ENCODE measurements at regions not wholly inside any gene's neighbourhood (a gene's known extent, or its start where the extent isn't known, plus 50 kb on each side); places are given as distances from the start of the nearest gene placed in this dataset.

DNA sequence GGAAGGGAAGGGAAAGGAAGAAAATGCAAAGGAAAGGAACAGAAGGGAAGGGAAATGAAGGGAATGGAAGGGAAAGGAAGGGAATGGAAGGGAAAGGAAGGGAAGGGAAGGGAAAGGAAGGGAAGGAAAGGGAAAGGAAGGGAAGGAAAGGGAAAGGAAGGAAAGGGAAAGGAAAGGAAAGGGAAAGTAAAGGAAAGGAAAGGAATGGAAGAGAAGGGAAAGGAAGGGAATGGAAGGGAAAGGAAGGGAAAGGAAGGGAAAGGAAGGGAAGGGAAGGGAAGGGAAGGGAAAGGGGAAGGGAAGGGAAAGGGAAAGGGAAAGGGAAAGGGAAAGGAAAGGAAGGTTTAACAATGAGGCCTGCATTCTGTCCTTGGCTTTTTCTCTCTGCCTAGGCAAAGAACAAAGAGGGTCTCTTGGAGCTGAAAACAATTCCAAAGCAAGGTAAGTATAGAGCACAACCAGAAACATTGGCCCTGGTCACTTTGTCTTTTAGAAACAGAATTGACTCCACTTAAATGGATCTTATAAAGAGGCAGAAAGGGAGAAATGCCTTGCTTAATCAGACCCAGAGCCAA lies 525.9 kb upstream of the TMPO start:
- no peak for DNase-seq

DNA sequence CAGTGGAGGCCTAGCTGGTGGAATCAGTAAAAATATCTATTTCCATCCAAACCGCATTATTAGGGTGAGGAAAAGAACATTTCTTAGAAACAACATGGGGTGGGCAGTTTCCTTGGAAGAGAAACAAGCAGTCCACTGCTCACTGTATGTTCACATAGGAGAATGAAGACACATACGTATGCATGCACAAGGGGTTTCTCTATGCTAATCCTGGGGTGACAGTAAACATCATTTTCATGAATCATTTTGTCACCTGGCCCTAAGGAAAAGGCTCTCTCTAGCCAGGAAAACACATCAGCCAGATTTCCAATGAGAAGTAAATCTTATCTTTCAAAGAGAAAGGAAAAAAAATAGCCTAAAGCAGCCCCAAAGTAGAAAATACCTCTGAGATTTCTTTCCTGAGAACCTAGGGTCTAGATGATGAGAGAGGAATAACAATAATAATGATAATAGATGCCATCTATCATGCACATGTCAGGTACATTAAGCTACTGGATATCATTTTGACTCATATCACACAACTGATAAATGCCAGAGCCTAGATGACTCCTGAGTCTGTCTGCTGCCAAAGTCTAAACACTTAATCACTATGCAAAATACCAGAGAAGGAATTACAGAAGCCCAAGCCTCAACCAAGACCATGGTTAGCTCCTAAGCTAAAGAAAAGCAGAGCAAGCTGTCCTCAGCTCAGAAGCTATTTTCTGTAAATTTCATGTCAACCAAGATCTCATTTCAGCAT lies 520.5 kb upstream of the TMPO start:
- no peak for DNase-seq

DNA sequence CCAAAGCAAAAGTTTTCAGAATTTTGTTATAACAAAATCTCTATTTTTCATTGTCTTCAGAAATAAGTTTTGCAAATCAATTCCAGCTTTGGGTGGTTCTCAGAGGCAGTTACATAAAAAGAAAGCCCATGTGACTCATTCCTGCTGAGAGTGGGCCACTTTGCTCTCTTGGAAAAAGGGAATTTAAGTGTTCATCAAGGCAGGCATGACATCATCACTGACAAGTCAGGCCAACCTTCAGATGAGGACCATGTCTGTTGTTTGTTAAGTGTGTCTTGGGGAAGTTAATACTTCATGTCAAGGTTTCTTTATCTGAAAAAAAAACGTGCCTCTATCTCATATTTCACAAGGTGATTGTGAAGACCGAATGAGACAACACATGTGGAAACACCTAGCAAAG lies 519.8 kb upstream of the TMPO start:
- no peak for DNase-seq

DNA sequence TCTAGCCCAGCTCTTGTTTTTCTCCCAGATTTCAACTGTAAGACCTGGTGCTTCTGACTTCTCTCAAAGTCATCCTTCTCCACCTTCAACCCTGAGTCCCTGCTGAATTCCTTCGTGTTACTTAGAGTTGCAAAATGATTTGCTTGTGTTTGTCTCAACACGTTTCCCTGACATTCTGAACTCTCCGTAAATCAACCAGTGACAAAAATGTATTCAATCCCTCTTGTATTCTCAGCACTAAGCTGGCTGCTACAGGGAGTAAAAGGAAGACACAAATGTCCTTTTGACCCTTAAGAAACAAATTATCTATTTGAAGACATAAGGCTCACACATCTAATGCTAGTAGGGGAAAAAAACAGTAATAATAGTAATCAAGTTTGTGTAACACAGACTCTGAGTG lies 514.0 kb upstream of the TMPO start:
- no peak for DNase-seq

DNA sequence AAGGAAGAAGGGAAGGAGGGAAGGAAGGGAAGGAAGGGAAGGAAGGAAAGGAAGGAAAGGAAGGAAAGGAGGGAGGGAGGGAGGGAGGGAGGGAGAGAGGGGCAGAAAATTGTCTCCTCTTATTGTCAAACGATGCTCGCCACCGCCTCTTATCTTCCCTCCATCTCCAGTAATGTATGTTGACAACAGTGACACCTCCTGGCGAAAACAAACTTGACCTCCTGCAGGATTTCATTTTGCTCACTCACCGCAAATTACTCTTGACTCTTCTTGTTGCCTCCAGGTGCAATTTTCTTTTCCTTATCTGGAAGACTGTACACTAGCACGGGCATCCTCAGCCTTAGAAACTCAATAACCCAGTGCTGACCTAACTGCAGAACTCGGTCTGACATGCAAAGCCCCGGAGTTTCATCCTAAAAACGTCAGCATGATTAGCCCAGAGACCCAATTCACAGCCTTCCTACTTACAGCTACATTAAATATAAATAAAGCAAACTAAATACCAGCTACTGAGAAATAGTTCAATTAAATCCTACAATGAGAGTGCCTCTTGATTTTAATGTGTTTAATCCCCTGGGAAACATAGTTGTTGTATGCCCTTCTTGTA lies 512.4 kb upstream of the TMPO start:
- peak; percentile 38 for DNase-seq

DNA sequence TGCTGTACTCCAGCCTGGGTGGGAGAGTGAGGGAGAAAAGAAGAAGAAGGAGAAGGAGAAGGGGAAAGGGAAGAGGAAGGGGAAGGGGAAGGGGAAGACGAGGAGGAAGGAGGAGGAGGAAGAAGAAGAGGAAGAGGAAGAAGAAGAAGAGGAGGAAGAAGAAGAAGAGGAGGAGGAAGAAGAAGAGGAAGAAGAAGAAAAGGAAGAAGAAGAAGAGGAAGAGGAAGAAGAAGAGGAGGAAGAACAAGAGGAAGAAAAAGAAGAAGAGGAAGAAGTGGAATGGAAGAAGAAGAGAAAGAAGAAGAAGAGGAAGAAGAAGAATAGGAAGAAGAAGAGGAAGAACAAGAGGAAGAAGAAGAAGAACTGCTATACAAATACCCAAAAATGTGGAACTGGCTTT lies 507.4 kb upstream of the TMPO start:
- no peak for DNase-seq

DNA sequence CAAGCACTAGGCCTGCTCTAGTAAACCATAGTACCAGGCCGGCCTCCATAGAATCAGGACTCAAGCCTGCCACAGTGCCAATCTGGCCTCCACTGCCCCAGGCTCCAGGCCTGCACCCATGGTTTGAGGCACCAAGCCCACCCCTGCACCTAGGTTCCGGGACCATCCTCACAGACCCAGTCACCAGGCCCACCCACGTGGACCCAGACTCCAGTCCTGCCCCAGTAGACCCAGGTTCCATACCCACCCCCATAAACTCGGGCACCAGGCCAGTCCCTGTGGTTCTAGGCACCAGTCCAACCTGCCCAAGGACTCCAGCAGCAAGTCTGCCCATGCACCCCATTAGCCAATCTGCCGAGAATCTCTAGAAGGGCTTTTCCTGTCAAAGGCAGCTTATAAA lies 501.8 kb upstream of the TMPO start:
- DNase-seq: no peak

DNA sequence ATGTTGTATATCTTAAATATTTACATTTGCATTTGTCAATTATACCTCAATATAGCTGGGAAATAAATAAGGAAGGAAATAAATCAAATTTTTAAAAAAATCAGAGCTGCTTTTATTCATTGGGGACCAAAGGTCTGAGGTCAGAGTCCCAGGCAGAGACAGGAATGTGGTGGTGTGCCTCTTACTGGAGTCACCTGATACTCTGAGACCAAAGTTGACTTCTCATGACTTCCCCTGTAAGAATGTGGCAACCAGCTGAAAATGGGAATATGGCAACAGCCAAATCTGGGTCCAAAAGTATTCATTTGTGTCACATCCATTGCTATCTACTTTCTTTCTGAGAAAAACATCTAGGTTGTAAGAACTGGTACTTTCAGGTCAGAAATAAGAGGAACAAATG lies 496.6 kb upstream of the TMPO start:
- no peak for DNase-seq

DNA sequence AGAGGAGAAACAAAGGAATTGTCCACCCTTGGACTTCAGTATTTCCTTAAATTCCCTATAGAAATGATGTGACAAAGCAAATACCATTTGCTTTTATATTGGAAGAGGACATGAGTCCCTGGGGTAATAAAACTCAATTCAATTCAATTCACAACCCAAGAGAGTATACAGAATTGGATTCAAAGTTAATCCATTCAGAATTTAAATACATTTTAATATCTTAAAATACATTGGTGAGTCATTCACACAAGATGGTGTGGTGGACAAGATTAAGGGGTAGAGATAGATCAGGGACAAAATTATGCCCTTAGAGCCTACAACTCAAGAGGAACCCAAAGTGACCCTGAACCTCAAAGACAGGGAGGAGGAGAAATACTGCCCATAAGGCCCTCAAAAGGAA lies 495.0 kb upstream of the TMPO start:
- no peak for DNase-seq

DNA sequence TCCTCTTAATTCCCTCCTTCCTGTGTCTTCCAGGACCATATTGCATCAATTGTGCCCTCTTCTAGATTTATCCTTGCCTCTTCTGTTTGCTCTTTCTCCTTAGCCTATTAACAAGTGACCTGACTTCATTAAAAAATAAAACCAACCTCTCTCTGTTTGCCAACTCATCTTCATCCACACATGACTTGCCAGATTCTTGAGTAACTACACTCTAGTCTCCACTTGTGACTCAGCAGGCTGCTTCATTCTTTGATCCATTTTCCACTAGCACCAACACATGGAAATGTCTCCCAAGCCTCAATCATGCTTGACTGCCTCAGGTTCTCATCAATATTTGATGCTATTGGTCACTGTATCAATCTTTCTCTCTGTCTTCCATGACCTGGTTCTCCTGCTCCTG lies 492.4 kb upstream of the TMPO start:
- DNase-seq: peak; percentile 2

DNA sequence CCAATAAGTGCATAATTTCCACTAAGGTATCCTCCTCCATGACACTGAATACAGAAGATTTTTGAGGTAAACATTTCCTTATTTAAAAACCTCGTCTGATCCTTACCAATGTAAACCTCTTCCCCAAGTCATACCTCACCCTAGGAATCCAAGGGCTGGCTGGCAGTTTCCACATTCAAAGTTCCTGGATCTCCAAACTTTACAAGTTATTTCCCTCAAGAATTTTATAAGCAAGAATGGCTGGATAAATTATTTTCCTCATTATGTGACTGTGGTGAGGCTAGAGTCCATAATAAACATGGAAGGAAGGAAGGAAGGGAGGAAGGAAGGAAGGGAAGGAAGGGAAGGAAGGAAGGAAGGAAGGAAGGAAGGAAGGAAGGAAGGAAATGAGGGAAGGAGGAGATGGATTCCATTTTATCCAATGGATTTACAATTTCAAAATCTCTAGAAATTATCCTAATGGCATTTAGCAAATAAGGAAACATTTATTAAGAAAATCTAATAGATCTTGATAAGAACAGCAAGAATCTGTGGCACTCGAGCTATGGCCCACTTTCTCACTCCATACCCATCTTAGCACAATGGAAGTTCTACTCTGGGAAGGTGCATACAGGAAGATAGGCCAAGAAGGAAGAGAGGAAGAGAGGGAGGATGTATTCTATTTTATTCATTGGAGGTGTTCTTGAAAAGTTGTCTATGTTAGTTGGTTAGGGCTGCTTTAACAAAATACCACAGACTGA lies 477.8 kb upstream of the TMPO start:
- DNase-seq: no peak

DNA sequence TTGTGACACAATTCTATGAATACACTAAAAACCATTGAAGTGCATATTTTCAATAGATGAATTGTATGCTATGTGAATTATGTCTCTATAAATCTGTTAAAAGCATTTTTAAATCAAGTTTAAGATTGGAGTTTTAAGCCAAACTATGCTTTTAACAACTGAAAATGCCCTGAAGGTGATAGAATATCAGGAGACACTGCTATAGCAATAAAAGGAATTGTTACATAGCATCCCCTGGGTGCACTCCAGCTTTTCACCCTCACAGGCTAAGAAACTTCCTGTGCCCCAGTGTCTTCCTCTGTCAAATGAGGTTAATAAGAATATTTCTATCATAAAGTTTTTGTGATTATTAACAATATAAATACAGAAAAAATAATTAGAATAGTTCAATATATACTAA lies 472.7 kb upstream of the TMPO start:
- DNase-seq: no peak

DNA sequence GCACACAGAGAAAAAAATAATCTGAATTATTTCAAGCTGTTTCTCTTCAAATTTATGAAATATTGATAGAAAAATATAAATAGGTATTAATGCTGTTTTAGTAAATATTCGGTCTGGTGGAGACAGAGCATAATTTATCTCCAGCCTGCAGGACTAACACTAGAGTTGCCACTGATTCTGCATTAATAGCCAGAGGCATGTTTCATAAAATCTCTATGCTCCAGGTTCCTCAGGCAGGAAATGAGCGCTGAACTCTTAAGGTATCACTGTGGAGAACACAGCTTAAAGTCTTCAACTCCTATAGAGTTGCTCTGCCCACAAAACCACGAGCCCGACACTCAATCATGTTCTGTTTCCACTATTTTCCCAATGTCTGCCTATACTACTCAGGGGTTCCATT lies 470.0 kb upstream of the TMPO start:
- no peak for DNase-seq

DNA sequence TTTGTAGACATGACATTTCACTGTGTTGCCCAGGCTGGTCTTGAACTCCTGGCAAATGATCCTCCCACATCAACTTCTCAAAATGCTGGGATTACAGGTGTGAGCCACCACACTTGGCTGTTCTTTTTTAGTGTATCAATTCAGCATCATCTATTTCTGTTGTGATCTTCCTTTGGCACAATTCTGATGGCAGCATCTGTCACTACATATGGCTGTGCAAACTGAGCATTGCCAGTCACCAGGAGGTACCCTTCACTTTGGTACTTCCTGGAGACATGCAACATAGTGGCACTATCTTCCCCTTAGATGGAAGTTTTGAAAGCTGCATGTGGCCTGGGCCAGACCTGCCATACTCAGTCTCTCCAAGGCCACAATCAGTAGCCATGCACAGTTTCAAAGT lies 467.1 kb upstream of the TMPO start:
- no peak for DNase-seq

DNA sequence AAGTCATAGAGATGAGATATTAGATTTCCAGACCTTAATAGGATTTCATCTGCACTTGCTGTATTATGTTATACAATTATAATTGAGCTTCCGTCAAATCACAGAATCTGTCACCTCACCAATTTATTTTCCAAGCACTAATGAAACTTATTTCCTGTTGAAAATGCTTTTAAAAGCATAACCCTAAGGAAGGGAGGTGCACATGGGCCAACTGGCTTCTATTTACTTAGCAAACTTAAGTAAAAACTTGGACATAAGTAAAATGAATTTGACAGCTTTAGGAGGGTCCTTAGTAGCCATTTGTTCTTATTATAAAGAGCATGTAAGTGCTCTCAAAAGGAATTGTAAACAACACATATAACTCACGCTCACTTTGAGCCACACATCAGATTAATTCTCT lies 462.2 kb upstream of the TMPO start:
- DNase-seq: no peak

DNA sequence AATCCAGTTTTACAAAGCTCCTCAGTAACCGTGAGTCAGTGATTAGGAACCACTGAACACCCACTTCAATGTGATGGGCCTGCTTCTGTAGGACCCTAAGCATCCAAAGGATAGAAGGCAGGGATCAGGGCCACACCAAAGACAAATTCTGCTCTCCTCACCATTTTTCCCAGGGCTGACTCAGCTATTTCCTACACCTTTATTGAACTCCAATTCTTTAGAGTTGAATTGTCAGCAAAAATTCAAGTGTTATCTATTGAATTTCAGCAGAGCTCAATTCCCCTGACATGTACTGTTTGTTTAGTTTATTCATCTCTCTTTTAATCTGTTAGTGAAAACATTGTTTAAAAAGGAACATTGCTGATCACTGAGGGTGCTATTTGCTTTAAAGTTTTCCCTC lies 457.7 kb upstream of the TMPO start:
- no peak for DNase-seq

DNA sequence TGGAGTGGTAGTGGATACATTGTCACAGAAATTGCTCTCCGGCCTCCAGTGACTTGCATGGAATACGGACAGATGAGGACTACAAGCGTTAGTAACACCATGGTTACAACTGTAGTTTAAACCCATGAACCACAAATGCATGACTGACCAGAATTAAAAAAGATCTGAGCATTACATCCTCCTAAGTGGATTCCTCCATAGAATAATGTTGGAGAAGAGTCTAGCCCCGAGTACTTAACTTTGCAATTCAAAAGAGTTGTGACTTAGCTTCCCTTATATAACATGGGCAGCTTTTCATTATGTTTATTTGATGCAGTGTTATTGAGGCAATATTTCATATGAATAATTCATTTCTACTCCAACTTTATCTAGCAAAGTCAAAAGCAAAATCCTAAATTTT lies 457.2 kb upstream of the TMPO start:
- DNase-seq: no peak

DNA sequence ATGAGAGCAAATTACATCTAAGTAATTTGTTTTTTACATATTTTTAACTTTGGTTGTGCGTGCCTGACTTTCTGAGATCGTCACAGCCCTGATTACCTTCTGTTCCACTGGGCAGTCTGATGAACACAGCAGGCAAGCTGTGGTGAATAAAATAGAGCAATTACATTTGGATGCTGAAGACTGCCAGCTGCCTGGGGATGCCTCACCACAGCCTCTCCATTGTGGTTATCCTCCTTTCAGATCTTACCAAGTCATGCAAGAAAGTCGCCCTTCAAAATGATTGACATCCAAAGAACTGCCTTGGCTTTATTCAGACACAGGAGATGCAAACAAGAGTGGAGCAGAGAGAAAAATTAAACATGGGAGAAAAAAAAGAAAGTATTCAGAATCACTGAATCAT lies 456.6 kb upstream of the TMPO start:
- DNase-seq: no peak

DNA sequence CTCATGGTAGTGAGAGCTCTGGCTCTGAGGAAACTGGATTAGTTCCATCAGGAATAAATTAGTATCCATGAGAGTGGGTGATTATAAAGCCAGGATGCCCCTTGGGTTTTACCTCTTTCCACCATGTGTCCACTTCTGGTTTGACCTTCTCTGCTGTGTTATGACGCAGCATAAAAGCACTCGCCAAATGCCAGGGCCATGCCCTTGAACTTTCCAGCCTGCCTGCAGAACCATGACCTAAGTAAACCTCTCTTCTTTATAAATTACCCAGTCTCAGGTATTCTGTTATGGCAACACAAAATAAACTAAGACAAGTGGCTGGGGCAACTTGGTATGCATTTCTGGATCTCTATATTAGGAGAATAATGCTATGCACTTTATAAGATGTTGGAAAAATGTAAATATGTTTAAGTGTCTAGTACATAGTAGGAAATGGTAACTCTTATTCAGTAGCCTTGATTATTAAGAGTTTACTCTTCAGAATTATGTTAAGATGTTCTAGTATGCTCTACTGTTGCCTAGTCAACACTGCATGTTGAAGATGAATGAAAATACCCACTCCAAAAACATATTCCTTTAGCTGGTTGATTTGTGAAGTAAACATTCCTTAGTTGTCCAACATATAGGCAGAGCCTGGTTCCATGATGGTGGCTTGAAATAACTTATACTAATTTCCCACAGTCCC lies 455.6 kb upstream of the TMPO start:
- DNase-seq: no peak

DNA sequence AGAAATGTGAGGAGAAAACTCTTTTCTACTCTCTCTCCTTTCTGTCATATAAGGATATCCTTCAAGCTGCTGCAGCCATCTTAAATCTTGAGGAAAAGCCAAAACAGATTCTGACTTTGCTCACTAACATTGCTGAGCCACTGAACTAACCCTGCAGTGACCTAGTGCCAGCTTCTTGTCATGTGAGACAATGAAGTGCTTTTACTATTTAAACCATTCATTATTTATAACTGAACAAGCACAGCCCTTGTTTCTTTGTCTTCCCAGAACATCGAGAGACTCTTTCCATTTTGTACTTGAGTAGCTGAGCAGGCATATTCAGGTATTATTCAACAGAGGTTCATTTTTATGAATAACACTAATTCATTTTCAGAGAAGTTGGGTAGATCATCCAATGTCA lies 455.0 kb upstream of the TMPO start:
- no peak for DNase-seq

DNA sequence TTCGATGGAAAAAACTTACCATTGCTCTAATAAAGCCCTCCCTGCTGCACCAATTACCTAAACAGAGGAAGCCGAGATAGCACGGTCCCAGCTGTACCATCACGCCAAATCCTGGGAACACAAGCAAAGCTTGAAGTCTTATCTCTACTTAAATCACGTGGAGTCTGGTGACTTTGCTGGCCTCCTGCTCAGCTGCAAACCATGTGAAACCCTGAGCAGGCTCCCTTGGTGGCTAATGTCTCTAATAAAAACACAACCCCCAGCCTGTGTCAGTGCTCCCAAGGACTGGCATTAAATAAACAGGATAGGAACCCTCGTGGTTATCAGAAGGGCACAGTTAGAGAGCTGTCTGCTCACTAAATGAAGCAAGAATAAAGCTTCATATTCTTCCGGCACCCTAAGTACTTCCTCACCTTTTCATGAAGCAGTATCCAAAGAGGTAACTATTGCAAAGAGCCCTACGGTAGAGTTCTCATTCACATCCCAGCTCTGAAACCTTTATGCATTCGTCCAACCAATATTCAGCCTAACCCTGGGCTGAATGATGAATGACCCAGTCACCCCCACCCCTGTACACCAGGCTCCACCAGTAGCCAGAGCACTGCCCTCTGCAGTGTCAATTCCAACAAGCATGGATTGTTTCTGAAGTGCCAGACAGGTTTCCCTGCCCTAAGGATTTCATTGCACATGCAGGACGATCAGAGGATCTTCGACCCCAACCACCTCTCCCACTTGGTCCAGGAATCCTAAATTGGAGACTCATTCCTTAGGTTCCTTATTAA lies 452.7 kb upstream of the TMPO start:
- no peak for DNase-seq

DNA sequence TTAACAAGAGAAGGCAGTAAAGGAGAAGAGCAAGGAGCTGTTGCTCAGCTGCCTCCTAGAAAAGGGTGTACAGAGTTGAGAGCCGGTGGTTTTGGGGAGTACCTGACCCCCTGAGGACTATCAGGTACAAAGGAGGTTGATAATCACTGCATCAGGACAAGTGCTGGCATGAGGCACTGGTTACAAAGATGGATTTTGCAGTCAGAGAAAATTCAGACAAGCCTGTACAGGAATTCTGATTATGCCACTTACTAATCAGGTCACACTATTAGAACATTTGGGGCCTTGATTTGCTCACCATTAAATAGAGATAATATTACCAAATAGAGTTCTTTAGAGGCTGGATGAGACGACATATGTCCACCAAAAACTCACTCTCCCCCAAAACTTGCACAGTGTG lies 450.9 kb upstream of the TMPO start:
- DNase-seq: no peak

DNA sequence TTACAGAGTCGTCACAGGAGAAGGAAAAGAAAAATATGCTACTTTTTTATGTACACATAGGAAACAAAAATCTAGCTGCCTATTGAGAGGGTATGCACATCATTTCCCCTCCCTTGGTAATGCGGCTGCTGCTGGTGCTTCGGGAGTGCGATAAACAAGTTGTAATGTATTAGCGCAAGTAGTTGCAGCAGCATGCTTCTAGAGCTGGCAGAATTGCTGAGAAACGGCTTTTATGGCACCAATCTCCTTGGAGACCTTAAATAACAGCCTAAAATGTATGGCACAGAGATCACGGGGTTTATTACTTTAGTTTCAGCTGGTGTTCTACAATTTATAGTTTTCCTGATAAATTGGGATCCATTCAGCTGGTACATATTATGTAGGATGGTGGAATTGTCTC lies 447.6 kb upstream of the TMPO start:
- no peak for DNase-seq
